SK-N-MC (cell line): ENCODE measurements at regions not wholly inside any gene's neighbourhood (a gene's known extent, or its start where the extent isn't known, plus 50 kb on each side); places are given as distances from the start of the nearest gene placed in this dataset.

Experiments
- EZH2 ChIP-seq: fragments of 200-600 bp; sonication (generic); IDR thresholded peaks from one replicate; pipeline ENCODE4 v1.6.1; 2017; ENCODE audit warnings: antibody characterized with exemption
- FOXP2 ChIP-seq: optimal IDR thresholded peaks from 2 replicates; pipeline ENCODE3; 2011; ENCODE audit warnings: mild to moderate bottlenecking, moderate library complexity; ENCODE audit not compliant: insufficient read depth; ENCODE audit errors: extremely low read length, control extremely low read depth
- POLR2AphosphoS5 ChIP-seq: IDR thresholded peaks from 2 replicates; pipeline ENCODE4 v1.6.1; 2012; ENCODE audit warnings: mild to moderate bottlenecking, low read depth, low read length, borderline replicate concordance

- no peak for TF ChIP-seq POLR2AphosphoS5
- TF ChIP-seq EZH2 = no peak
- TF ChIP-seq FOXP2 = no peak
Measured at GRCh38 chr17:62871291-62871690, 63.2 kb upstream of the MARCHF10 start.
